Epithelial cell of proximal tubule (primary cell): ENCODE measurements at regions not wholly inside any gene's neighbourhood (a gene's known extent, or its start where the extent isn't known, plus 50 kb on each side); places are given as distances from the start of the nearest gene placed in this dataset.

Experiments used
- DNase-seq: peaks from one replicate; pipeline ENCODE4 v3.0.0-alpha.2; 2011; ENCODE audit warnings: low read depth
- H3K4me3 ChIP-seq: 2 replicates; pipeline ENCODE4 v1.5.1; 2011; ENCODE audit warnings: low read depth, mild to moderate bottlenecking, low read length
- TF ChIP-seq, protein P1 (sequence below): conservative IDR thresholded peaks from 2 replicates; pipeline ENCODE4 v1.5.1; 2012; ENCODE audit warnings: low read depth, mild to moderate bottlenecking, low read length

DNA sequence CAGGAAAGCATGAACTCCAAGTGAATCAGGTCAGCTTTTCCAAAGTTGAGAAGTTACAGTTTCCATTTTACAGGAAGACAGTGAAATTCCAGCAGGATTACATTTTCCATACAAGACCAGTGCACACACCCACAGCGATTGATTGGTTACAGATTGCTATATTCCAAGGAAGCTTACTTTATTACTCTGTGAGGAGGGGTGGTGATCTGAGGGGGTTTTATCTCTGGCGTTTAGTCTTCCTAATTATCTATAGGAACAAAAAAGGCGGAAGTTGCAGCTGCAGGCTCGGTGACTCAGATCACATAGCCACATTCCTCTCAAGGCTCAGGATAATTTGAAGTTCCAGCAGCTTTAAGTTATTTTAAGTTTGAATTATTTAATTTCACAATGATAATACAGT lies 450.4 kb upstream of the NMUR2 start:
- DNase-seq, result no peak
- no peak overlapping the region for H3K4me3 ChIP-seq
- TF ChIP-seq, protein P1, sequence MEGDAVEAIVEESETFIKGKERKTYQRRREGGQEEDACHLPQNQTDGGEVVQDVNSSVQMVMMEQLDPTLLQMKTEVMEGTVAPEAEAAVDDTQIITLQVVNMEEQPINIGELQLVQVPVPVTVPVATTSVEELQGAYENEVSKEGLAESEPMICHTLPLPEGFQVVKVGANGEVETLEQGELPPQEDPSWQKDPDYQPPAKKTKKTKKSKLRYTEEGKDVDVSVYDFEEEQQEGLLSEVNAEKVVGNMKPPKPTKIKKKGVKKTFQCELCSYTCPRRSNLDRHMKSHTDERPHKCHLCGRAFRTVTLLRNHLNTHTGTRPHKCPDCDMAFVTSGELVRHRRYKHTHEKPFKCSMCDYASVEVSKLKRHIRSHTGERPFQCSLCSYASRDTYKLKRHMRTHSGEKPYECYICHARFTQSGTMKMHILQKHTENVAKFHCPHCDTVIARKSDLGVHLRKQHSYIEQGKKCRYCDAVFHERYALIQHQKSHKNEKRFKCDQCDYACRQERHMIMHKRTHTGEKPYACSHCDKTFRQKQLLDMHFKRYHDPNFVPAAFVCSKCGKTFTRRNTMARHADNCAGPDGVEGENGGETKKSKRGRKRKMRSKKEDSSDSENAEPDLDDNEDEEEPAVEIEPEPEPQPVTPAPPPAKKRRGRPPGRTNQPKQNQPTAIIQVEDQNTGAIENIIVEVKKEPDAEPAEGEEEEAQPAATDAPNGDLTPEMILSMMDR, result no peak

DNA sequence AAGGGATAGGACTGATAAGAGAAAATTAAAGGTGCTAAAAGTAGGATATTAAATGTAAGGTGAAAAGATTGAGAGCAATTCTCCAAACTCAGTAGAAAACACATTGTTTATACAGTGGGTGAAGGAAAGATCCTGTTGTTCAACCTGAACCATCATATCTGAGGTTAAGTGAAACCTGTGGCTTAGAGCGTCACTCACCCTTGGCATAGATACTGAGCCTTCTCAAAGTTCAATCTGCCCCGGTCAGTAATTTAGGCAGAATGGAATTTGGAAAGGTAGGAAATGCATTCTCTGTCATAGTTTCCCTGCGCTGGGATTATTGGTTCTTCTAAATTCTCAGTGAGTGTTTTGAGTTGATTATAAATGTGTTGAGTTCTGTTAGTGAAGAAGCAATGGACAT lies 456.2 kb upstream of the NMUR2 start:
- no peak for DNase-seq
- TF ChIP-seq, protein P1, result no peak
- no peak overlapping the region for H3K4me3 ChIP-seq

DNA sequence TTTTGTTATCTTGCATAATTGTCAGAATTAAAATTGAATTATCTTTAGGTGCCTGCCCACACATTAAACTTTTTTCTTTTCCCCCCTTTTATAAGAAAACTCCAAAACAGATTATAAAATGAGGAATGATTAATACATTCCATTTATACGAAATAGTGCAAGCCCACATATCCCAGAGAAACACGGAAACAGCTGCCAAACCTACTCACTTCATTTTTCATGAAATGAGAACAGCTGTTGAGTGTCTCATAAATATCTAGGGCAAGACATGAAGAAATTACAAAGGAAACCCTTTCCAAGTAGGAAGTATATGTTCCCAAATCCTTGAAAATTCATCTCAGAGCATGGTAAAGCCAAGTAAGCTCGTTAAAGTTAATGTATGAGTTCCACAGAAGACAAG lies 459.4 kb upstream of the NMUR2 start:
- no peak overlapping the region for H3K4me3 ChIP-seq
- TF ChIP-seq, protein P1, result no peak
- DNase-seq, result no peak

DNA sequence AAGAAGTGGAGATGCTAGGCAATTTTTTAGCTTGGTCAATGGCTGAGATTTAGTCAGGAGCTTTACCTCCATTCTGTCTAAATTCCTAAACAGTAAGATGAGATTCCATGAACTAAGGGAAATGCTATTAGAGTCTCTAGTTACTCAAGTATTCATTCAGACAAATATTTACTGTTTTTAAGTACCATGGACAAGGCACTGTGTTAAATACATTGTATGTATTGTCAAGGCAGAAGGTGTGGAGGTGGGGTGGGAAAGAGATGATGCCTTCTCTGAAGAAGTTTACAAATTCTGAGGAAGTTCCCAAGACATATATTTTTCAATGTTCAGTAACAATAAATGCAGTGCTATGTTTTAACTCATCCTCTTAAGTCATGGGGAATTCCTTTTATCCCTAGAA lies 459.9 kb upstream of the NMUR2 start:
- H3K4me3 ChIP-seq, result no peak overlapping the region
- TF ChIP-seq, protein P1, result no peak
- DNase-seq, result no peak

DNA sequence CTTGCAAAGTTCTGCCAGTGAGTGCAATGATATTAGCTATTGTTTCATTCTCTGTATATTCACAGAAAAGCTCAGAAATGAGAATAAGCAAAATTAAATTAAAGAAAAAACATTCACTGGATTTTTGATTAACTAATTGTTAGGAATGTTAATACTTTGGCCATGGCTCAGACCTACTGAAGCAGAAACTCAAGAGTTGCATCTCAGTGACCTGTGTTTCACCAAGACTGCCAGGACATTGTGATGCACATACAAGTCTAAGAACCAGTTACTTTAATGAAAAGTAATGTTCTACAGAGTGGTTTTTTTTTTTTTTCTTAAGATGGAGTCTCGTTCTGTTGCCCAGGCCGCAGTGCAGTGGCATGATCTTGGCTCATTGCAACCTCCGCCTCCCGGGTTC lies 464.9 kb upstream of the NMUR2 start:
- TF ChIP-seq, protein P1, result no peak
- no peak overlapping the region for H3K4me3 ChIP-seq
- peak; percentile 10 for DNase-seq

DNA sequence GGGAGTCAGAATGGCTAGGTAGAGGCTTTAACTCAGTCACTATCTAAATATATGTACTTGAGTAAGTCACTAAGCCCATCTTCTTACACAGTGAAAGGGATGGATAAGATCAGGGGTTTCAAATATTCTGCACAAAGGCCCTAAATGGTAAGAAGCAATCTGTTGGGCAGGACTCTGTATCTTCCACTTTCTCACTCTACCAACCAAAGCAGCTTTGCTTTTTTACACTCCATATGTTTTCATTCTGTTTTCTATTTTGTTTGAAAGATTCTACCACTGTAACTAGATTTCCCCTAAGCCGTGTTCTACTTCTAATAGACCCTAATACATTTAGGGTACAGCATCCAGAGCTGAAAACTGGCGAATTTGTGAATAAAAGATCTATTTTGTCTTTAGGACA lies 477.5 kb upstream of the NMUR2 start:
- TF ChIP-seq, protein P1, result no peak
- no peak for DNase-seq
- no peak overlapping the region for H3K4me3 ChIP-seq

DNA sequence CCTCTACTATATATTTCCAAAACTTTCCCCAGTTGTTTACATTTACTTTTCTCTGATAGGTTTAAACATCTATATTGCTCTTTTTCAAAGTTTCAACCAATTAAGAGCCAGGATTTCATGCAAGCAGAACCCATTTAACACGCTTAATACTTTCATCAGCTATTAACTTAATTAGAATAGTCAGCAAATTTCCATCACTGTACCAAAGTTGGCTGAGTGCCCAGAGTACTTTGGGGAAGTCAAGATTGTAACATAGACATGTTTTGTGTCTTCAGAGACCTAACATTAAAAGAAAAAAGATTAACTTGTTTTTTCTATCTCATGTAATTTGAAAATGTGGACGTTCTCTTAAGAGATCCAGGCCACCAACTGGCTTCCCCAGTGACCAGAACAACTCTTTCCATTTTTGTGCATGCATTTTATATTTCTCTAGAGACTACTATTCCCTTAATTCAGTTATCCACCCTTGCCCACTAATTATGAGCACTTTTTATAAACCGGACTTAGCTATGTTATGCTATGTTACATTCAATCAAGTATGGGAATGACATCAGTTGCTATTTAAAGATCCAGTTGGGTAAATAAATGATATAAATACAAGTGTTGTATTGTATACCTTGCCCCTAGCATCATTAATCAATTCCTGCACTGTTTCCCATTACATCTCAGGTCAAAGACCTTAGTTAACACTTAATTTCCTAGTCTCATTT lies 478.1 kb upstream of the NMUR2 start:
- H3K4me3 ChIP-seq, result no peak overlapping the region
- TF ChIP-seq, protein P1, result no peak
- DNase-seq, result no peak
